Ascending aorta (tissue), 2 donors: ENCODE measurements at regions not wholly inside any gene's neighbourhood (a gene's known extent, or its start where the extent isn't known, plus 50 kb on each side); places are given as distances from the start of the nearest gene placed in this dataset.

Source experiments
- DNase-seq, 2 donors: peaks; one replicate each; pipeline ENCODE4 v3.0.0-alpha.2; 2019; ENCODE audit warnings: low spot score in 2 of 2
- H3K27ac ChIP-seq, 2 donors: fragments of 200-600 bp; sonication (generic); one replicate each; pipeline ENCODE4 v1.5.1; 2016 to 2017; ENCODE audit warnings: mild to moderate bottlenecking in 1 of 2
- H3K27me3 ChIP-seq: fragments of 200-600 bp; sonication (generic); one replicate; pipeline ENCODE4 v1.5.1; 2017
- H3K36me3 ChIP-seq, 2 donors: fragments of 200-600 bp; sonication (generic); one replicate each; pipeline ENCODE4 v1.5.1; 2016
- H3K4me1 ChIP-seq, 2 donors: fragments of 200-600 bp; sonication (generic); one replicate each; pipeline ENCODE4 v1.5.1; 2016 to 2017; ENCODE audit warnings: mild to moderate bottlenecking in 1 of 2
- H3K4me3 ChIP-seq, 2 donors: fragments of 200-600 bp; sonication (generic); one replicate each; pipeline ENCODE4 v1.5.1; 2016 to 2017; ENCODE audit warnings: mild to moderate bottlenecking in 1 of 2
- H3K9me3 ChIP-seq, 2 donors: fragments of 200-600 bp; sonication (generic); one replicate each; pipeline ENCODE4 v1.5.1; 2016
- CTCF ChIP-seq, 3 experiments: fragments of 200-600 bp in 2 of 3; fragments of 450-650 bp in 1 of 3; sonication (generic) in 2 of 3; IDR thresholded peaks; one replicate each; pipeline ENCODE4 v1.5.1; 2016 to 2019; ENCODE audit warnings: antibody characterized with exemption in 3 of 3, mild to moderate bottlenecking in 1 of 3, moderate library complexity in 1 of 3
- intact Hi-C: fragments of 100-400 bp; cut with DNase I; formaldehyde crosslinking; loops from one replicate; pipeline ENCODE4 v1.15.1; 2023

DNA sequence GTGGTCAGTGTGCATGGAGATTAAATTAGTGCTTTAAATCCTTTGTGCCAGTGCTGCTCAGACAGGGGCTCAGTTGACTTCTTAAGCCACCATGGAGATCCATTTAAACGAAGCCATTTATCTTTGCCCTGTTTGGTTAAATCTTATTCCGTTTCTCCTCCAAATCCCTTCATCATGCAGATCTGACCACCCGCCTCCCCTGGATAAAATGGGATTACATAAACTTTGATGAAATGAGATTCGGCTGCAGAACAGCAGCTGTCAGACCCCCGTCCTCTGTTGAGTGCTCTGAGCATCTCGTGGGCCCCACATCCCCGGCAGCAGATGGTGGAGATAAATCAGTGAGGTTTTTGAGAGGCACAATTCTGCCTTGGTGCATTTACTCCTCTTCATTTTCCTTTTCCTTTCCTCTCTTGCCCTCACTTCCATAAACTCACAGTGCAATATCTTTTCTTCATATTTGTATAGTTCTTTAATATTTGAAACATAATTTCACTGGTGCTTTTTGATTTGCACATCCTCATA is 84.4 kb upstream of the TWIST2 start:
- intact Hi-C loops: no loop called here
- Histone ChIP-seq H3K27me3 (no peaks in the 10 kb centered on the region), H3K36me3 (no peaks in the 10 kb centered on the region), H3K27ac (no peak overlapping the region), H3K4me3 (no peak overlapping the region), H3K4me1 (no peaks in the 10 kb centered on the region), H3K9me3 (no peaks in the 10 kb centered on the region)
- DNase-seq: no peak
- TF ChIP-seq CTCF (IDR thresholded peaks at IDR 0.05): no peak

DNA sequence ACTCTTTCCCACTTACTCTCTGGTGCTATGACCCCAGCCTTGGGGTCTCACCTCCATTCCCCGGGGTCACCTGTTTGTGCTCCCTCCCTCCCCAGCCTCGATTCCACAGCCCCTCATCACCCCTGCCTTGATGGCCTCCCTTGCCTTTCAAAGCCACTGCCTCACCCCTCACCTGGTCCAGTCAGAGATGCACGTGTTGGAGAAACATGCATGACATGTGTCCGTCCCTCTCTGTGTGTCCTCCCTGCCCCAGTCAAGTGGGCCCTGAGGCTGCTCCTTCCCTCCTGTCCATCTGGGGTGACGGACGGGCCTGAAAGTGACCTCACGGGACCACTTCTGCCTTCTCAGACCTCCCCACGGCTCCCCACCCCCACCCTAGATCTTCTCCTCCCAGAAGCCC is 82.3 kb upstream of the TWIST2 start:
- no peak overlapping the region for H3K4me3 ChIP-seq
- H3K36me3 ChIP-seq: no peaks in the 10 kb centered on the region
- H3K27me3 ChIP-seq: no peaks in the 10 kb centered on the region
- no peak for TF ChIP-seq CTCF (IDR thresholded peaks at IDR 0.05)
- H3K9me3 ChIP-seq: no peaks in the 10 kb centered on the region
- intact Hi-C loops: no loop called here
- no peak for DNase-seq
- H3K4me1 ChIP-seq: no peaks in the 10 kb centered on the region
- no peak overlapping the region for H3K27ac ChIP-seq

DNA sequence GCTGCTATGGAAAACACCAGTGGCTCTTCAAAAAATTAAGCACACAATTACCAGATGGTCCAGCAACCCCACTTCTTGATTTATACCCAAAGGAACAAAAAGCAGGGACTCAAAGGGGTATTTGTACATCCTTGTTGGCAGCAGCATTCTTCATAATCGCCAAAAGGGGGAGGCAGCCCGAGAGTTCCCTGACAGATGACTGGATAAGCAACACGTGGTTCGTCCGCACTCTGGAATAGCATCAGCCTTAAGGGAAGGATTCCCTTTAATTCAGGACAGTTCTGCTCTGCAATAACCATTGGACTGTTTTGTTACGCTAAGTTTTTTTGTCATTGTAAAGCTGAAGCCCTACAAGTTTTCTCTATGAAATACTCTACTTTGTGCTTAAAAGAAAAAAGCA is 76.7 kb upstream of the TWIST2 start:
- DNase-seq: no peak
- intact Hi-C loops: no loop called here
- Histone ChIP-seq H3K4me1 (no peaks in the 10 kb centered on the region), H3K27ac (no peak overlapping the region), H3K27me3 (no peaks in the 10 kb centered on the region), H3K9me3 (no peaks in the 10 kb centered on the region), H3K36me3 (no peaks in the 10 kb centered on the region), H3K4me3 (no peak overlapping the region)
- peak in 1 of 3 experiments; percentile 22 for TF ChIP-seq CTCF (IDR thresholded peaks at IDR 0.05)

DNA sequence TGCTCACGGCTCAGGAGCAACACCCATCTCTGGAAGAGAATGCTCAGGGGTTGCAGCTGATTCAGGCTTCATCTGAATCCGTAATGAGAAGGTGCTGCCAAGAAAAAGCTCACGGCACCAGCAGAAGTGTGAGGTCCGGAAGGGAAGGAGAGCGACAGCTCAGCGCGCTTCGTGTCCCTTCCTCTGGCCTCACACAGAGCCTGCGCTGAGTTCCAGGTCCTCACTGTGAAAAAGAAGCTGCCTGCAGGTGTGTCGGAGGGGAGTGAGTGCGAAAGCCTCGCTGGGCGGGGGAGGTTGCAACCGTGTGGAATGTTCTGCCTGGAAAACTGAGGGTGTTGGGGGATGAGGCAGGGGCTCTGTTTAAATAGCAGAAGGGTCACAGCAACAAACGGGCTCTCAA is 76.2 kb upstream of the TWIST2 start:
- H3K27me3 ChIP-seq: no peaks in the 10 kb centered on the region
- no peak for DNase-seq
- H3K36me3 ChIP-seq: no peaks in the 10 kb centered on the region
- no peaks in the 10 kb centered on the region for H3K4me1 ChIP-seq
- H3K4me3 ChIP-seq: no peak overlapping the region
- H3K9me3 ChIP-seq: no peaks in the 10 kb centered on the region
- intact Hi-C loops: no loop called here
- H3K27ac ChIP-seq: no peak overlapping the region
- TF ChIP-seq CTCF (IDR thresholded peaks at IDR 0.05): no peak

DNA sequence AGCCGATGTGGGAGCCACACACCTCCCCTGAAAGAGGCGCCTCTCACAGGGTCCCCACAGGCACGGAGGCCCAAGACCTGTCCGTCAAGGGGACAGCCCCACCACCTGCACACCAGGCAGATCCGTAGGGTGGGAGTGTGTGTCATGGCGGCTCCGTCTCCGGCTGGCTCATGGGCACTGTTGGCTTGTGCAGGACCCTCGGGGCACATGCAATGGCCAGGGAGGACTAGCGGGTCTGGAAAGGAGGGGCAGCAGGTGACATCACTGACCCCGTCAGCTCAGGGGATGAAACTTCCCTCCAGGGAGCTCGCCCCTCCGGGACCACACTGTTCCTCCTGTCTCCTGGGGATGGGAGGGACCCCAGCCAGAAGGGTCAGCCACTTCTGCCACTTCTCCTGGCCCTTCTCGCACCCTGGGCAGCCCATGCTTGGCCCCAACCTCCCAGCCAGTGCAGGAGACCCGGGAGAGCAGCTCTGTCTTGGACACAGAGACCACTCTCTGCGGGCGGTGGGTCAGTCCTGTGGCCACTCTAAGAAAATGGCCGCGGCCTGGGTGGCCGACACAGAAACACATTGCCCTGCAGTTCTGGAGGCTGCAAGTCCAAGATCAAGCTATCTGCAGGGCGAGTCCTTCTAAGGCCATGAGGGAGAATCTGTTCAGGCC is 75.1 kb upstream of the TWIST2 start:
- no peaks in the 10 kb centered on the region for H3K4me1 ChIP-seq
- TF ChIP-seq CTCF (IDR thresholded peaks at IDR 0.05): no peak
- intact Hi-C loops: no loop called here
- no peak overlapping the region for H3K4me3 ChIP-seq
- H3K36me3 ChIP-seq: no peaks in the 10 kb centered on the region
- no peaks in the 10 kb centered on the region for H3K27me3 ChIP-seq
- H3K9me3 ChIP-seq: no peaks in the 10 kb centered on the region
- no peak overlapping the region for H3K27ac ChIP-seq
- no peak for DNase-seq

GRCh38 chr2:238773472-238773871 is 74.4 kb upstream of the TWIST2 start:
- no peak overlapping the region for H3K4me3 ChIP-seq
- no peak for TF ChIP-seq CTCF (IDR thresholded peaks at IDR 0.05)
- H3K27ac ChIP-seq: no peak overlapping the region
- DNase-seq: no peak
- intact Hi-C loops: no loop called here
- H3K4me1 ChIP-seq: no peaks in the 10 kb centered on the region
- H3K9me3 ChIP-seq: no peaks in the 10 kb centered on the region
- H3K27me3 ChIP-seq: no peaks in the 10 kb centered on the region
- no peaks in the 10 kb centered on the region for H3K36me3 ChIP-seq
